GM21526 (cell line): ENCODE measurements at regions not wholly inside any gene's neighbourhood (a gene's known extent, or its start where the extent isn't known, plus 50 kb on each side); places are given as distances from the start of the nearest gene placed in this dataset.
"Not testable (repeated sequence)": the region's sequence is repeated elsewhere in the genome, so short reads cannot be mapped to it uniquely, and the experiment has no call there.

Experiments used
- ATAC-seq: cut with Tn5 transposase; IDR thresholded peaks from one replicate; pipeline ENCODE4 v1.9.1; 2021; ENCODE audit warnings: moderate library complexity; ENCODE audit not compliant: unreplicated experiment, low FRiP score

GRCh38 chr1:173394813-173395212, 82.3 kb upstream of the PRDX6 start:
- ATAC-seq = not testable (repeated sequence)

- no peak for ATAC-seq
These were observed 81.4 kb upstream of the PRDX6 start for GRCh38 chr1:173395762-173396161.

- ATAC-seq = no peak
These were observed 76.6 kb upstream of the PRDX6 start for GRCh38 chr1:173400387-173400995.

- ATAC-seq = no peak
These were observed 73.1 kb upstream of the PRDX6 start for GRCh38 chr1:173403996-173404395.

GRCh38 chr1:173405281-173405680, 71.9 kb upstream of the PRDX6 start:
- ATAC-seq = no peak

- no peak for ATAC-seq
These were observed 71.3 kb upstream of the PRDX6 start for GRCh38 chr1:173405834-173406233.

- no peak for ATAC-seq
These were observed 70.3 kb upstream of the PRDX6 start for GRCh38 chr1:173406783-173407230.

- no peak for ATAC-seq
These were observed 69.3 kb upstream of the PRDX6 start for GRCh38 chr1:173407846-173408245.

GRCh38 chr1:173408886-173409285, 68.2 kb upstream of the PRDX6 start:
- ATAC-seq = no peak

- no peak for ATAC-seq
These were observed 67.5 kb upstream of the PRDX6 start for GRCh38 chr1:173409613-173410012.

GRCh38 chr1:173410133-173410793, 66.9 kb upstream of the PRDX6 start:
- ATAC-seq = peak; percentile 1

- peak; percentile 37 for ATAC-seq
These were observed 66.3 kb upstream of the PRDX6 start for GRCh38 chr1:173410794-173411236.

- ATAC-seq = no peak
These were observed 65.0 kb upstream of the PRDX6 start for GRCh38 chr1:173411835-173412742.

GRCh38 chr1:173413271-173413707, 63.8 kb upstream of the PRDX6 start:
- no peak for ATAC-seq

GRCh38 chr1:173414136-173414535, 63.0 kb upstream of the PRDX6 start:
- ATAC-seq = peak; percentile 44

- no peak for ATAC-seq
These were observed 62.5 kb upstream of the PRDX6 start for GRCh38 chr1:173414539-173415226.

GRCh38 chr1:173415490-173415889, 61.6 kb upstream of the PRDX6 start:
- ATAC-seq = peak; percentile 35

- ATAC-seq = no peak
These were observed 61.2 kb upstream of the PRDX6 start for GRCh38 chr1:173415905-173416450.

GRCh38 chr1:173417563-173417962, 59.6 kb upstream of the PRDX6 start:
- no peak for ATAC-seq
